ENCODE measurements at regions not wholly inside any gene's neighbourhood (a gene's known extent, or its start where the extent isn't known, plus 50 kb on each side); places are given as distances from the start of the nearest gene placed in this dataset.

DNA sequence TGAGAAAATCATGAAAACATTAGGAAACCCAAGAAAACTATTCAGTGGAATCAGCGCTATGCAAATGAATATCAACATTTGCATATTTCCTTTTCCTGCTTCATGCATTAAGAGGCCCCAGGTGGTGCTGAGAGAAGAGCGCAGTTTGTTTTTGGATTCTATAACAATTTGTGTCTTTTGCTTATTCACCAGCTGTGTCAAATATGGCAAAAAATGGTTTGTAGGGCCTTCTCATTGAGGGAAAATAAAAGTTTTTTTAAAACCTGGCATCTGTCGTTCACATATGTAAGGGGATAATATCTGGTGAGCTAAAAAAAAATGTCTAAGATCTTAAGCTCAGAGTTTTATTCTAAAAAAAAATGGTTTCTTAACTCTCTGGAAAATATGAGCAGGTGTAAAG, 122.5 kb upstream of the ROBO2 start:
- no peak overlapping the region for H3K4me3 ChIP-seq (replicated peaks; ENCODE audit: low read depth, low read length)
- no peaks in the 10 kb centered on the region for H3K27me3 ChIP-seq (replicated peaks; ENCODE audit: control insufficient read depth, insufficient read depth, low read length)
- no peak for DNase-seq (ENCODE audit: extremely low read depth, insufficient read length)
- no peak for TF ChIP-seq CTCF (IDR thresholded peaks at IDR 0.05; ENCODE audit: insufficient read depth, low read length, poor library complexity, severe bottlenecking)
- no peaks in the 10 kb centered on the region for H3K36me3 ChIP-seq (ENCODE audit: control insufficient read depth, insufficient read depth, low read length)

GRCh38 chr3:76920511-76920910, 119.4 kb upstream of the ROBO2 start:
- Histone ChIP-seq H3K27me3 (replicated peaks; ENCODE audit: control insufficient read depth, insufficient read depth, low read length) (no peaks in the 10 kb centered on the region), H3K36me3 (ENCODE audit: control insufficient read depth, insufficient read depth, low read length) (no peaks in the 10 kb centered on the region), H3K4me3 (replicated peaks; ENCODE audit: low read depth, low read length) (no peak overlapping the region)
- DNase-seq (ENCODE audit: extremely low read depth, insufficient read length) = no peak
- no peak for TF ChIP-seq CTCF (IDR thresholded peaks at IDR 0.05; ENCODE audit: insufficient read depth, low read length, poor library complexity, severe bottlenecking)

DNA sequence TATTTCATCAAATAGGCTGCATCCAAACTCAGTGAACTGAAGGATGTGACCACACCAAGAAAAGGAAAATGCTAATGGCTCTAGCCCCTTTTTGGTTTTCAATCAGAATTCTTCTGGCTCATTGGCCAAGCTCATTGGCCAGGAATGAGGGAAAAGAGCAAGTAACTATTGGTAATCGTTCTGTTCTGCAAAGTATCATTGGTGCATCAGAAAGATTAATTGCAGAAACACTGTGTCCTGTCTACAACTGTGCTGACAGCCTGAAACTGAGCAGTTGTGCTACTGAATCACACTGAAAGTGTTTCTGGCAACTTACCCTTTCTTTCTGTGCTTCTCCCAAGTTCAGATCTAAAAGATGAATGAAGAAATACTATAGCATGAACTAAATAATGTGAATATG, 116.4 kb upstream of the ROBO2 start:
- no peak overlapping the region for H3K4me3 ChIP-seq (replicated peaks; ENCODE audit: low read depth, low read length)
- no peak for TF ChIP-seq CTCF (IDR thresholded peaks at IDR 0.05; ENCODE audit: insufficient read depth, low read length, poor library complexity, severe bottlenecking)
- DNase-seq (ENCODE audit: extremely low read depth, insufficient read length) = no peak
- H3K27me3 ChIP-seq (replicated peaks; ENCODE audit: control insufficient read depth, insufficient read depth, low read length) = no peaks in the 10 kb centered on the region
- no peaks in the 10 kb centered on the region for H3K36me3 ChIP-seq (ENCODE audit: control insufficient read depth, insufficient read depth, low read length)

DNA sequence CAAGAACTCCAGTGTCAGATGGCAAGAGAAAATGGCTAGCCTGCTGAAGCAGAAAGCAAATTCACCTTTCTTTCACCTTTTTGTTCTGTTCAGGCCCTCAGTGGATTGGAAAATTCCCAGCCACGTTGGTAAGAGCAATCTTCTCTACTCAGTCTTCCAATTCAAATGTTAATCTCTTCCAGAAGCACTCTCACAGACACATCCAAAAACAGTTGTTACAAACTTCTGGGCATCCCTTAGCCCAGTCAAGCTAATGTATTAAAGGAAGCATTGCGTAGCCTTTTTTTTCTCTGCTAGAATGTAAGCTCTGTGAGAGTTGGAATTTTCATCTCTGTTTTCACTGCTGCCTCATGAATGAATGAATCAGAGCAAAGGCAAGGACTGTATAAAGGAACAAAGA, 109.2 kb upstream of the ROBO2 start:
- H3K36me3 ChIP-seq (ENCODE audit: control insufficient read depth, insufficient read depth, low read length) = no peaks in the 10 kb centered on the region
- DNase-seq (ENCODE audit: extremely low read depth, insufficient read length) = no peak
- no peak for TF ChIP-seq CTCF (IDR thresholded peaks at IDR 0.05; ENCODE audit: insufficient read depth, low read length, poor library complexity, severe bottlenecking)

DNA sequence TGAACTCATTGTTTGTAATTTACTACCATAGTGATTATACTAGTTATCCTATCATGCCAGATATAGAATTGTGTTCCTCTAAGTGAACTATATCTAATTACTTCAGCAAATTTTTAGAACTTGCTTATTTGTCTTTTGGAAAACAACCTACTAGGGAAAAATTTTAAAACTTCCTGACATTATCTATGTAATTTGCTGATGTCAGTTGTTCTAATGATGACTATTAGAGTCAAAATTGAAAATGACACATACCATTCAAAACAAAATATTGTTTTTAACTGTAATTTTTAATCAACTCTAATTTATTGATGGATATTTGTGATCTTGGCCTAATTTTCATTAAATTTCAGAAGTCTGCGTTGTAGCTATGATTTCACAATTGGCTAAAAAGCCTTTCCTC, 106.7 kb upstream of the ROBO2 start:
- Histone ChIP-seq H3K27me3 (replicated peaks; ENCODE audit: control insufficient read depth, insufficient read depth, low read length) (no peaks in the 10 kb centered on the region), H3K4me3 (replicated peaks; ENCODE audit: low read depth, low read length) (no peak overlapping the region), H3K36me3 (ENCODE audit: control insufficient read depth, insufficient read depth, low read length) (no peaks in the 10 kb centered on the region)
- no peak for TF ChIP-seq CTCF (IDR thresholded peaks at IDR 0.05; ENCODE audit: insufficient read depth, low read length, poor library complexity, severe bottlenecking)
- no peak for DNase-seq (ENCODE audit: extremely low read depth, insufficient read length)

More for the DNA sequence above, 109.2 kb upstream of the ROBO2 start:
- Histone ChIP-seq H3K4me3 (replicated peaks; ENCODE audit: low read depth, low read length) (no peak overlapping the region), H3K27me3 (replicated peaks; ENCODE audit: control insufficient read depth, insufficient read depth, low read length) (no peaks in the 10 kb centered on the region)

DNA sequence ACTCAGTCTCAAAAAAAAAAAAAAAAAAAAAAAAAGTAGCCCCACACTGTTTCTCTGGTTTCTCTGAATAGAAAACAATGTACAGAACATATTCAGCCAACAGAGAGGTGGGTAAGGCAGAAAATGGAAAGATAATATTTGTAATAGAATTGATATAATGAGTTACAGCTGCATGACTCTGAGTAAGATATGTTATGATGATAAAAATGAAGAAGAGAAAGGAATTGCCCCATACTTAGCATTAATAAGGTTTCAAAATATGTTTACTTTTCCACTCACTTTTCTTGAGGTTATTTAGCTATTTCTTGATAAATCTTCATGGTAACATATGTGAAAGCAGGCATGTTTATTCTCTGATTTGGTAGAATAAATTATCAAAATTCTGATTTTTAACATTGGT, 100.9 kb upstream of the ROBO2 start:
- H3K36me3 ChIP-seq (ENCODE audit: control insufficient read depth, insufficient read depth, low read length) = no peaks in the 10 kb centered on the region
- no peak overlapping the region for H3K4me3 ChIP-seq (replicated peaks; ENCODE audit: low read depth, low read length)
- DNase-seq (ENCODE audit: extremely low read depth, insufficient read length) = no peak
- no peak for TF ChIP-seq CTCF (IDR thresholded peaks at IDR 0.05; ENCODE audit: insufficient read depth, low read length, poor library complexity, severe bottlenecking)
- no peaks in the 10 kb centered on the region for H3K27me3 ChIP-seq (replicated peaks; ENCODE audit: control insufficient read depth, insufficient read depth, low read length)
